HepG2 (cell line): ENCODE measurements at regions not wholly inside any gene's neighbourhood (a gene's known extent, or its start where the extent isn't known, plus 50 kb on each side); places are given as distances from the start of the nearest gene placed in this dataset.
"Not testable (repeated sequence)": the region's sequence is repeated elsewhere in the genome, so short reads cannot be mapped to it uniquely, and the experiment has no call there.

ENCODE experiments used
- POLR2A ChIP-seq, 2 experiments: IDR thresholded peaks; 2 replicates each; pipeline ENCODE4 v1.6.1; 2011; ENCODE audit warnings: low read depth in 2 of 2, low read length in 2 of 2, mild to moderate bottlenecking in 1 of 2, moderate library complexity in 1 of 2; ENCODE audit not compliant: insufficient read depth in 1 of 2
- ZBTB33 ChIP-seq: sonication (generic); formaldehyde crosslinking; IDR thresholded peaks from 2 replicates; pipeline ENCODE4 v1.4.0; 2020; ENCODE audit warnings: missing genetic modification reagents
- ZSCAN20 ChIP-seq: sonication (generic); formaldehyde crosslinking; IDR thresholded peaks from 2 replicates; pipeline ENCODE4 v1.4.0; 2020; ENCODE audit warnings: missing genetic modification reagents, mild to moderate bottlenecking, borderline replicate concordance
- TF ChIP-seq, protein P1 (sequence below): sonication (generic); formaldehyde crosslinking; IDR thresholded peaks from 2 replicates; pipeline ENCODE4 v1.5.0; 2020; ENCODE audit warnings: mild to moderate bottlenecking, missing genetic modification reagents, moderate library complexity
- TF ChIP-seq, protein P2 (sequence below): sonication (generic); formaldehyde crosslinking; IDR thresholded peaks from 2 replicates; pipeline ENCODE4 v1.5.0; 2020; ENCODE audit warnings: missing genetic modification reagents

DNA sequence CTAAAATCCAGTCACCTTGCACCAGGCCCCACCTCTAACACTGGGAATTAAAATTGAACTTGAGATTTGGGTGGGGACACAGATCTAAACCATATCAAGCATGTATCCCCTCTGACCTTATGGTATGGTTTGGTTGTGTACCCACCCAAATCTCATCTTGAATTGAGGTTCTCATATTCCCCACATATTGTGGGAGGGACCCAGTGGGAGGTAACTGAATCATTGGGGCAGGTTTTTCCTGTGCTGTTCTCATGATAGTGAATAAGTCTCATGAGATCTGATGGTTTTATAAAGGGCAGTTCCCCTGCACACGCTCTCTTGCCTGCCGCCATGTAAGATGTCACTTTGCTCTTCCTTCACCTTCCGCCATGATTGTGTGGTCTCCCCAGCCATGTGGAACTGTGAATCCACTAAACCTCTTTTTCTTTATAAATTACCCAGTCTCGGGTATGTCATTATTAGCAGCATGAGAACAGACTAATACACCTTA is 451.7 kb downstream of the PCNX1 start:
- not testable (repeated sequence) for TF ChIP-seq ZSCAN20; ZBTB33; POLR2A (IDR thresholded peaks at IDR 0.05; ENCODE audit: insufficient read depth in 1 of 2, low read depth in 2 of 2, low read length in 2 of 2)
- TF ChIP-seq, protein P1, sequence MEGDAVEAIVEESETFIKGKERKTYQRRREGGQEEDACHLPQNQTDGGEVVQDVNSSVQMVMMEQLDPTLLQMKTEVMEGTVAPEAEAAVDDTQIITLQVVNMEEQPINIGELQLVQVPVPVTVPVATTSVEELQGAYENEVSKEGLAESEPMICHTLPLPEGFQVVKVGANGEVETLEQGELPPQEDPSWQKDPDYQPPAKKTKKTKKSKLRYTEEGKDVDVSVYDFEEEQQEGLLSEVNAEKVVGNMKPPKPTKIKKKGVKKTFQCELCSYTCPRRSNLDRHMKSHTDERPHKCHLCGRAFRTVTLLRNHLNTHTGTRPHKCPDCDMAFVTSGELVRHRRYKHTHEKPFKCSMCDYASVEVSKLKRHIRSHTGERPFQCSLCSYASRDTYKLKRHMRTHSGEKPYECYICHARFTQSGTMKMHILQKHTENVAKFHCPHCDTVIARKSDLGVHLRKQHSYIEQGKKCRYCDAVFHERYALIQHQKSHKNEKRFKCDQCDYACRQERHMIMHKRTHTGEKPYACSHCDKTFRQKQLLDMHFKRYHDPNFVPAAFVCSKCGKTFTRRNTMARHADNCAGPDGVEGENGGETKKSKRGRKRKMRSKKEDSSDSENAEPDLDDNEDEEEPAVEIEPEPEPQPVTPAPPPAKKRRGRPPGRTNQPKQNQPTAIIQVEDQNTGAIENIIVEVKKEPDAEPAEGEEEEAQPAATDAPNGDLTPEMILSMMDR, result not testable (repeated sequence)
- TF ChIP-seq, protein P2, sequence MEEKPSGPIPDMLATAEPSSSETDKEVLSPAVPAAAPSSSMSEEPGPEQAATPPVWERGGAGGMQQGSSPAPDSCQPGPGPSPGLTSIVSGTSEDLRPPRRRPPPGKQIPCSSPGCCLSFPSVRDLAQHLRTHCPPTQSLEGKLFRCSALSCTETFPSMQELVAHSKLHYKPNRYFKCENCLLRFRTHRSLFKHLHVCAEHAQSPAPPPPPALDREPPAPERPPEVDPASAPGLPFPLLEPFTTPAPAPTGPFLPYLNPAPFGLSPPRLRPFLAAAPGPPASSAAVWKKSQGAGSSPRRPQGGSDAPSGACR, result not testable (repeated sequence)
